HG03565 (cell line): ENCODE measurements at regions not wholly inside any gene's neighbourhood (a gene's known extent, or its start where the extent isn't known, plus 50 kb on each side); places are given as distances from the start of the nearest gene placed in this dataset.

Experiments
- ATAC-seq: cut with Tn5 transposase; IDR thresholded peaks from one replicate; pipeline ENCODE4 v1.9.1; 2021; ENCODE audit warnings: mild to moderate bottlenecking, moderate library complexity; ENCODE audit not compliant: unreplicated experiment

- ATAC-seq, result no peak
Observed at GRCh38 chr6:145161501-145161900, 573.8 kb downstream of the EPM2A start.

GRCh38 chr6:145169726-145170224, 565.5 kb downstream of the EPM2A start:
- ATAC-seq, result no peak

DNA sequence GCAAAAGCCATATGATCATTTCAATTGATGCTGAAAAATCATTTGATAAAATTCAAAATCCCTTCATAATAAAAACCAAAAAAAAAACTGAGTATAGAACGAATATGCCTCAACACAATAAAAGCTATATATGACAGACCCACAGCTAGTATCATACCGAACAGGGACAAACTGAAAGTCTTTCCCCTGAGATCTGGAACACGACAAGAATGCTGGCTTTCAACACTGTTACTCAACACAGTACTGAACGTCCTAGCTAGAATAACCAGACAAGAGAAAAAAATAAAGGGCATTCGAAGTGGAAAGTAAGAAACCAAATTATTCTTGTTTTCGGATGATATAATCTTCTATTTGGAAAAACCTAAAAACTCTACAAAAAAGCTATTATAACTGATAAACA, 559.9 kb downstream of the EPM2A start:
- ATAC-seq, result no peak

DNA sequence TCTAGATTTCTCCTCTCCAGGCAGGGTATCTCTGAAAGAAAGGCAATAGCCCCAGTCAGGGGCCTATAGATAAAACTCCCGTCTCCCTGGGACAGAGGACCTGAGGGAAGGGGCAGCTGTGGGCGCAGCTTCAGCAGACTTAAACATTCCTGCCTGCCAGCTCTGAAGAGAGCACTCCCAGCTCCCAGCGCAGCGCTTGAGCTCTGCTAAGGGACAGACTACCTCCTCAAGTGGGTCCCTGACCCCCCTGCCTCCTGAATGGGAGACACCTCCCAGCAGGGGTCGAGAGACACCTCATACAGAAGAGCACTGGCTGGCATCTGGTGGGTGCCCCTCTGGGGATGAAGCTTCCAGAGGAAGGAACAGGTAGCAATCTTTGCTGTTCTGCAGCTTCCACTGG, 556.9 kb downstream of the EPM2A start:
- ATAC-seq, result no peak

- no peak for ATAC-seq
Observed at GRCh38 chr6:145187491-145188206, 547.7 kb downstream of the EPM2A start.

- no peak for ATAC-seq
Observed at GRCh38 chr6:145189836-145190235, 545.5 kb downstream of the EPM2A start.

- ATAC-seq, result no peak
Observed at GRCh38 chr6:145194389-145194788, 540.9 kb downstream of the EPM2A start.

GRCh38 chr6:145199961-145200360, 535.4 kb downstream of the EPM2A start:
- ATAC-seq, result no peak

- ATAC-seq, result no peak
Observed at GRCh38 chr6:145204301-145204700, 531.0 kb downstream of the EPM2A start.

DNA sequence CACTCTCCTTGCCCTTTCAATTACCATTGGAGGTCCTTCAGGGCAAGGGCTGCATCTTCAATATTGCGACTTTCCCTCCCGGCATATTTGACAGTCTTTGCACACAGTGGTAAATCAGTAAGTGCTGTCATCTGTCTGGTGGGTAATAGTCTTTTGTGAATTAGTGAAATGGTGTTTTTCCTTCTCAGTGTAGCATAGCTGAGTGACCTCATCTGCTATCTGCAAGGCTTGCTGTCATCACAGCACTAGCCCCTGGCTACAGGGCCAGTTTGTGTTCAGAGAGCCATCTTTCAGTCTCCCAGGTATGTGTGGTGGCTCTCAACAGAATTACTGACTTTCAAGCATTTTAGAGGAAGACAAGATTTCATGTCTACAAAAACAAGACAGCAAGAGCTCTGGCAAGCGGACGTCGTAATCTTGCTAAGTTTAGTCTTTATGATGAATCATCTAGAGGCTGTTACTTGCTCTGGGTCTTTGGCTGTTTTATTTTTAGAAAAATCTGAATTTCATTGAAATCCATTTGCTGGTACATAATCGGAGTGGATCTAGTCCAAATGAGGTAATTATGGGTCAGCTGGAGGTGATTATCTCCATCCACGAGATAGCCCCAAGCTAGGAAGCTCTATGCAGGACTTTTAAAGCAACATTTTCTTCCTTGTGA, 528.9 kb downstream of the EPM2A start:
- ATAC-seq, result no peak

- no peak for ATAC-seq
Observed at GRCh38 chr6:145208474-145208873, 526.8 kb downstream of the EPM2A start.

- no peak for ATAC-seq
Observed at GRCh38 chr6:145209272-145209671, 526.0 kb downstream of the EPM2A start.

DNA sequence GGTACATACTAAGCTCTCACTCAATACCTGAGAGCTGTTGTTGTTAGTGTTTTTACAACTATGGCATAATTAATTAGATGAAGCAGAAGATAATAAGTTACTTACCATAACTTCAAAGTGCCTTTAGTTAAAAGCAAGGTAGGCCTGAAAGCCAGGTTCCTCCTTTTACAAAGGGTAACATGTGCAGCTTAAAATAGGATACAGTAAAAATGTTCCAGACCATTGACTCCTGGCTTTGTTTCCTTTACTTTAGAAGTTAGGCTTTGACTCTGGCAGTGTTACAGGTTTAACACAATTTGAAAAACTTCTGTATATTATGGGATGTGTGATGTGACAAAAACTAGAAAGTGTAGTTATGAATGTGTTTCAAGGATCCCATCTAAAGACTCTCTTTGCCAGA, 522.5 kb downstream of the EPM2A start:
- ATAC-seq, result peak; percentile 28

GRCh38 chr6:145213614-145214013, 521.7 kb downstream of the EPM2A start:
- peak; percentile 84 for ATAC-seq

DNA sequence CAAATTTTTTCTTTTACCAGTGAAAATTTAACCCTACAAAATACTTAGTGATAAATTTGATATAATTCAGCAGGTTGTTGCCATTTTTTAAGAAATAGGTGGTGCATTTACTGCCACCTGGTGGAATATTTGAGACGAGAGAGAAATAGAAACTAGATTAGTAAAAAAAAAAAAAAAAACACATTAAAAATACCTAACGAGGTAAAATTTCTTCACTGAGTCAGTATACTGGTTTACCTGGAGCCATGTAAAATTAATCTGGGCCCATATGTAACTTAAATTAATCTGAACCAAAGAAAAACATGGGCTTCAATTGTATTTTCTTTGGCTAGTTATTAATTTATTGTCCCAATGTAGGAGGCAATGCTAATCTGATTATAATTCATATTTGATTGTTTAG, 520.8 kb downstream of the EPM2A start:
- ATAC-seq, result no peak

DNA sequence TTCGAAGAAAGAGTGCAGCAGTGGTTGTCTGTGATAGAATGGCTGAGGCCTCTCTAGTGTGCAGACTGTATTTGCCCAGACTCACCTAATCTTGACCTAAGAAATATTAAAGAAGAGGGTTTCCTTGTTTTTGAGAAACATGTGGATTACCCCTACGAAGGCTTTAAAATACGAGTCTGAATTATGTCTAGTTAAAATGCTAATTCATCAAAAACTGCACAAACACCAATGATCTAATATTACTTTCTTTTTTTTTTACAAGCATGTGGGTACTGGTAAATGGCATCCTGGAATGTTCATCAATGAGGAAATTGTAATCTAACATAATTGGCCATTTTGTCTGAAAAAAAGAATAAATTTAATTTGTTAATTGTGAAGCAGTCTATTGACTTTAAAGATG, 510.9 kb downstream of the EPM2A start:
- ATAC-seq, result no peak

- no peak for ATAC-seq
Observed at GRCh38 chr6:145225500-145225899, 509.8 kb downstream of the EPM2A start.

GRCh38 chr6:145227593-145227992, 507.7 kb downstream of the EPM2A start:
- no peak for ATAC-seq

- no peak for ATAC-seq
Observed at GRCh38 chr6:145228962-145229582, 506.2 kb downstream of the EPM2A start.

GRCh38 chr6:145233955-145234354, 501.4 kb downstream of the EPM2A start:
- no peak for ATAC-seq

DNA sequence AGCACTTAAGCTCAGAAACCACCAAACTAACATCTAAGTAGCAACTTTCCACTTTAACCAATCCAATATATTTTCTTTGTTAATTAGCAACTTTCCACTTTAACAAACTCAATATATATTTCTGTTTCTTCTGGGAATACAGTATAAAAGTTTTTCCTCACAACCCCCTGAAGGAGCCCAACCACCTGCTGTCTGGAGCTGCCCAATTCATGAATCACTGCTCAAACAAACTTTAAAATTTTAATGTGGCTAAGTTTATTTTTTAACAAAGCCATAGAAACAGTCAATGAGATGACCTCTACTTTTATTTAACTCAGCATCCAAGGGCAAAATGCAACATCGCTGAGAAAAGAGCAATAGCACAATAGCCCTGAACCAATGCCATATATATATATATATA, 500.1 kb downstream of the EPM2A start:
- ATAC-seq, result no peak

- no peak for ATAC-seq
Observed at GRCh38 chr6:145238787-145239186, 496.5 kb downstream of the EPM2A start.
